Effector memory CD8-positive, alpha-beta T cell (primary cell): ENCODE measurements at regions not wholly inside any gene's neighbourhood (a gene's known extent, or its start where the extent isn't known, plus 50 kb on each side); places are given as distances from the start of the nearest gene placed in this dataset.
"Not testable (repeated sequence)": the region's sequence is repeated elsewhere in the genome, so short reads cannot be mapped to it uniquely, and the experiment has no call there.

Experiments
- ATAC-seq: fragments of 150-1000 bp; cut with Tn5 transposase; replicated peaks from 2 replicates; pipeline ENCODE4 v1.10.0; 2021; ENCODE audit warnings: mild to moderate bottlenecking, moderate library complexity
- DNase-seq, 3 experiments: peaks; one replicate each; pipeline ENCODE4 v3.0.0; 2021
- H3K27ac Mint-ChIP-seq, 2 donors: one replicate each; pipeline ENCODE4 v1.8.0; 2022; ENCODE audit warnings: mild to moderate bottlenecking in 2 of 2, mixed read lengths in 2 of 2, moderate library complexity in 2 of 2
- H3K27me3 Mint-ChIP-seq, 2 donors: one replicate each; pipeline ENCODE4 v1.8.0; 2022; ENCODE audit warnings: mixed read lengths in 2 of 2
- H3K36me3 Mint-ChIP-seq: one replicate; pipeline ENCODE4 v1.8.0; 2022; ENCODE audit warnings: mild to moderate bottlenecking, moderate library complexity, mixed read lengths; ENCODE audit not compliant: insufficient read depth
- H3K4me1 Mint-ChIP-seq, 2 donors: one replicate each; pipeline ENCODE4 v1.8.0; 2022; ENCODE audit warnings: low read depth in 2 of 2, mixed read lengths in 2 of 2
- H3K4me3 Mint-ChIP-seq, 2 donors: one replicate each; pipeline ENCODE4 v1.8.0; 2022; ENCODE audit warnings: mild to moderate bottlenecking in 2 of 2, mixed read lengths in 2 of 2, moderate library complexity in 2 of 2
- H3K9me3 Mint-ChIP-seq, 2 donors: one replicate each; pipeline ENCODE4 v1.8.0; 2022; ENCODE audit warnings: mixed read lengths in 2 of 2

DNA sequence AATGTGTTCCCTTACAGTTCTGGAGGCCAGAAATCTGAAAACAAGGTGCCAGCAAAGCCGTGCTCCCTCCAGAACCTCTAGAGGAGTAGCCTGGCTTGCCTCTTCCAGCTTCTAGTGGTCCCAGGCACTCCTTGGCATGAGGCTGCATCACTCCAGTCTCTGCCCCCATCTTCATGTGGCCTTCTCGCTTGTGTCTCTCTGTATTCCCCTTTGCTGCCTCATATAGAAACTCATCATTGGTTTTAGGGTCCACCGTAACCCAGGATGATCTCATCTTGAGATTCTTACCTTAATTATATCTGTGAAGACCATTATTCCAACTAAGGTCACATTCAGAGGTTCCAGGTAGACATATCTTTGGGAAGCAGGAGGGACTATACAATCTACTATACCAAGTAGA lies 182.4 kb downstream of the SKIDA1 start:
- no peak overlapping the region for H3K4me3 Mint-ChIP-seq
- ATAC-seq, result no peak
- H3K36me3 Mint-ChIP-seq, result no peaks in the 10 kb centered on the region
- no peaks in the 10 kb centered on the region for H3K4me1 Mint-ChIP-seq
- no peak overlapping the region for H3K27ac Mint-ChIP-seq
- peaks cover 27% of the 10 kb centered on the region in 2 donors for H3K27me3 Mint-ChIP-seq
- DNase-seq, result no peak
- no peaks in the 10 kb centered on the region for H3K9me3 Mint-ChIP-seq

DNA sequence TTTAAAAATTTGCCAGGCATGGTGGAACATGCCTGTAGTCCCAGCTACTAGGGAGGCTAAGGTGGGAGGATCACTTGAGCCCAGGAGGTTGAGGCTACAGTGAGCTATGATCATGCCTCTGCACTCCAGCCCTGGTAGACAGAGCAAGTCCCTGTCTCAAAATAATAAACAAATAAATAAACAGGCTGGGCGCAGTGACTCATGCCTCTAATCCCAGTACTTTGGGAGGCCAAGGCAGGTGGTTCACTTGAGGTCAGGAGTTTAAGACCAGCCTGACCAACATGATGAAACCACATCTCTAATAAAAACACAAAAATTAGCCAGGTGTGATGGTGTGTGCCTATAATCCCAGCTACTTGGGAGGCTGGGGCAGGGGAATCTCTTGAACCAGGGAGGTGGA lies 183.0 kb downstream of the SKIDA1 start:
- not testable (repeated sequence) for H3K4me3 Mint-ChIP-seq, H3K36me3 Mint-ChIP-seq, H3K4me1 Mint-ChIP-seq, ATAC-seq, DNase-seq, H3K9me3 Mint-ChIP-seq, H3K27ac Mint-ChIP-seq
- peaks cover 21 to 30% of the 10 kb centered on the region in 2 donors for H3K27me3 Mint-ChIP-seq

DNA sequence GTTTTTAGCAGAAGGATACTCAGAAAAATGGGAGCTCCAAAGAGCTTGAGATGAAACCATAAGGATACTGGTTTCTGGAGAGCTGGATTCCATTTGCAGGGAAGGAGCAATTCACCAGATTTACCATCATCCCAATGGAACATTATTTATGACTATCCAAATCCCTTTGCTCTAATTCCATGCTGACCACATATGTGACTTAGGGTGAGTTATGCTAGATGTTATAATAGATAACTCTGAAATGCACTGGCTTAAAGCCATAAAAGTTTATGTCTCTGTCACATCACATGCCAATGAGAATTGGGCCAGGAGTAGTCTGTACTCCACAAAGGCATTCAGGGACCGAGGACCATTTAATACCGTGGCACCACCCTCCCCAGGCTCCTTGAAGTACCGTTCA lies 185.2 kb downstream of the SKIDA1 start:
- Mint-ChIP-seq H3K27ac (no peak overlapping the region), H3K4me1 (no peaks in the 10 kb centered on the region), H3K36me3 (no peaks in the 10 kb centered on the region), H3K4me3 (no peak overlapping the region), H3K9me3 (peaks cover 0 to 2% of the 10 kb centered on the region in 2 donors), H3K27me3 (peaks cover 15 to 19% of the 10 kb centered on the region in 2 donors)
- ATAC-seq, result no peak
- DNase-seq, result no peak

DNA sequence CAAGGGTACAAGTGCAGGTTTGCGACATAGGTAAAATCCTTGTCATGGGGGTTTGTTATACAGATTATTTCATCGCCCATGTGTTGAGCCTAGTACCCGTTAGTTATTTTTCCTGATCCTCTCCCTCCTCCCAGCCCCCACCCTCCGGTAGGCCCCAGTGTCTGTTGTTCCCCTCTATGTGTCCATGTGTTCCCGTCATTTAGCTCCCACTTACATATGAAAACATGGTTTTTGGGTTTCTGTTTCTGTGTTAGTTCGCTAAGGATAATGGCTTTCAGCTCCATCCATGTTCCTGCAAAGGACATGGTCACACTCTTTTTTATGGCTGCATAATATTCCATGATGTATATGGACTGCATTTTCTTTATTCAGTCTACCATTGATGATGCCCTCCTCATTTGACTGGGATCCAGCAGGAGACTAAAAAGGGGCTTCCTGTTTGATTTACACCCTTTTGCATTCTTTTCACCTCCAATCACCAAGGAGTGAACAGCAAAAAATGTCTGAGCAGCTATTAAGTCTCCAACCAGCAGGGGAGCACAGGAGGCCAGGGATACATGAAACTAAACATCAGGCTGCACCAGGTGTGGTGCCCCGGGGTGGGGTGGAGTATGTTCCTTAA lies 188.2 kb downstream of the SKIDA1 start:
- no peak overlapping the region for H3K27ac Mint-ChIP-seq
- ATAC-seq (no peak), DNase-seq (no peak)
- H3K9me3 Mint-ChIP-seq, result peaks cover 0 to 2% of the 10 kb centered on the region in 2 donors
- H3K27me3 Mint-ChIP-seq, result peaks cover 9 to 15% of the 10 kb centered on the region in 2 donors
- no peaks in the 10 kb centered on the region for H3K4me1 Mint-ChIP-seq
- no peaks in the 10 kb centered on the region for H3K36me3 Mint-ChIP-seq
- H3K4me3 Mint-ChIP-seq, result no peak overlapping the region

DNA sequence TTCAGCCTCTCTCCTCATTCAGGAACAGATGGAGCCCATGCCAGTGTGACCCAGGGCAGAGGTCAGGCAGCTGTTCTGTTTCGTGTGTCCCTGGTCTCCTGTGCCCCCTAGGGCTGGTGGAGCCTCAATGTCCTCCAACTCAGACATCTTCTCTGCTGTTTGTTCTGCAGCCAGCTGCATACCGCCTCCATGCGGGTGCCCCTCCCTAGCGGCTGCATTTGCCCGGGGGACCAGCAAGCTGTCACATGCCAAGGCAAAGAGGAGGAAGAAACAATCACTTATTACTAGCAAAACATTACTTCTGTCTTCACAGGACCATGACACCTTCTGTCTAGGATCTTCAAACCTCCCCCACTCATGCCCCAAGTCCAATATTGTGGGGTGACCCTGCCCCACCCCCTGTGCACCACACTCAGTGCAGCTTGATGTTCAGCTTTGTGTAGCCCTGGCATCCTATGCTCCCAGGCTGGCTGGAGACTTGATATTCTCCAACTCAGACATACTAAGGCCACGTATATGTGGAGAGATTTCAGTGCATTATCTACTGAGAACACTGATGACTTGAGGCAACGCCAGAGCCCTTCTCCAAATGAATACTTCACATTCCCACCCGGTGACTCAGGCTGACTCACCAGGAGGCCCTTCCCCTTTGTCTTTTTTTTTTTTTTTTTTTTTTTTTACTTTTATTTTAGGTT lies 188.9 kb downstream of the SKIDA1 start:
- Mint-ChIP-seq H3K4me1 (no peaks in the 10 kb centered on the region), H3K4me3 (no peak overlapping the region), H3K27me3 (peaks cover 9 to 15% of the 10 kb centered on the region in 2 donors), H3K9me3 (peaks cover 0 to 2% of the 10 kb centered on the region in 2 donors), H3K36me3 (no peaks in the 10 kb centered on the region), H3K27ac (peak overlapping the region in 1 of 2 donors; percentile 2)
- DNase-seq (no peak), ATAC-seq (no peak)

DNA sequence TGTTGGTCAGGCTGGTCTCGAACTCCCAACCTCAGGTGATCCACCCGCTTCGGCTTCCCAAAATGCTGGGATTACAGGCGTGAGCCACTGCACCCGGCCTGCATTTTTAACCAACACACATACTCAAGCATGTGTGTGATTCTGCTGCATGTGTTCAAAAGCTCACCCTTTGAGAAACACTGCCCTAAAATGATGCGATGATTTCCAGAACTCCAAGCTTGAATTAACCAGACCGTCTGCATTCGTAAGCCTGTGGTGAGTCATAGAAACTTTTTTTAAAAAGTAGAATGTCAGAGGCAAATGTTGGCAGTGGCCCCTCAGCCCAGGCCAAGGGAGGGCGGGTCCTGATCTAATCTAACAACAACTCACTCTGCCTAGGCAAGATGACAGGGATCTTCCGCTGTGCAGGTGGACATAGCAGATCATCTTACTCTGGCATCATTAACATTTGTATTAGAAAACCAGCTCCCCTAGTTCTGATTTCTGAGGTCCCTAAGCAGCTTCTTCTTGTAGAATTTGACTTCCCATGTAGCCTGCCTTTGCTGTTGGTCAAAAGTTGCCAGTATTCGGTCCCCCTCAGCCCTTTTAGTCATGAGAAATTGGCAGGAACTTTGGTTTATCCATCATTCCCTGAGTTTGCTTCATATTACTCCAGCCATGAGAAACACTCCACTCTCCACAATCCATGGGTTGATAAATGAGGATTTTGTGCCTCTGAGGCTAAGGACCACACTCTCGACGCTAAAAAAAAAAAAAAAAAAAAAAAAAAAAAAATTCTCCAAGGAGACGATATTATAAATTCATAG lies 190.4 kb downstream of the SKIDA1 start:
- H3K9me3 Mint-ChIP-seq, result peaks cover 0 to 2% of the 10 kb centered on the region in 2 donors
- H3K4me3 Mint-ChIP-seq, result no peak overlapping the region
- DNase-seq, result no peak

DNA sequence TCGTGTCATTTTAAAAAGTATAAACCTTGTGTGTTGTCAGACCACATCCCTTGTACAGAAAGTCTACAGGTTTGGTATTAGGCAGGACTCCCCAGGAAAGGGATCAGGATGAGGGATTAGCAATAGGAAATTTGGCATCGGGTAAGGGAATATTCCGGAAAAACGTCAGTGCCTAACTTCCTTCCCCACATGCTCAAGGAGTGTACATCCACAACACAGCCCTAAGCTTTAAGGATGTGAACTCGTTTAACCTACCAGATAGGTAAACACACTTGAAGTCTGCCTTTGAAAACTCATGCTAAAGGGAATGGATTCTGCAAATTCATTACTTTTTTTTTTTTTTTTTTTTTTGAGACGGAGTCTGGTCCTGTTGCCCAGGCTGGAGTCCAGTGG lies 194.9 kb downstream of the SKIDA1 start:
- no peaks in the 10 kb centered on the region for H3K36me3 Mint-ChIP-seq
- peaks cover 7 to 17% of the 10 kb centered on the region in 2 donors for H3K27me3 Mint-ChIP-seq
- no peak overlapping the region for H3K4me3 Mint-ChIP-seq
- DNase-seq (no peak), ATAC-seq (no peak)
- H3K9me3 Mint-ChIP-seq, result no peaks in the 10 kb centered on the region
- H3K4me1 Mint-ChIP-seq, result no peaks in the 10 kb centered on the region
- H3K27ac Mint-ChIP-seq, result no peak overlapping the region

More for the DNA sequence above, 190.4 kb downstream of the SKIDA1 start:
- ATAC-seq, result no peak
- Mint-ChIP-seq H3K4me1 (no peaks in the 10 kb centered on the region), H3K27me3 (peaks cover under 1 to 5% of the 10 kb centered on the region in 2 donors), H3K36me3 (no peaks in the 10 kb centered on the region), H3K27ac (no peak overlapping the region)

DNA sequence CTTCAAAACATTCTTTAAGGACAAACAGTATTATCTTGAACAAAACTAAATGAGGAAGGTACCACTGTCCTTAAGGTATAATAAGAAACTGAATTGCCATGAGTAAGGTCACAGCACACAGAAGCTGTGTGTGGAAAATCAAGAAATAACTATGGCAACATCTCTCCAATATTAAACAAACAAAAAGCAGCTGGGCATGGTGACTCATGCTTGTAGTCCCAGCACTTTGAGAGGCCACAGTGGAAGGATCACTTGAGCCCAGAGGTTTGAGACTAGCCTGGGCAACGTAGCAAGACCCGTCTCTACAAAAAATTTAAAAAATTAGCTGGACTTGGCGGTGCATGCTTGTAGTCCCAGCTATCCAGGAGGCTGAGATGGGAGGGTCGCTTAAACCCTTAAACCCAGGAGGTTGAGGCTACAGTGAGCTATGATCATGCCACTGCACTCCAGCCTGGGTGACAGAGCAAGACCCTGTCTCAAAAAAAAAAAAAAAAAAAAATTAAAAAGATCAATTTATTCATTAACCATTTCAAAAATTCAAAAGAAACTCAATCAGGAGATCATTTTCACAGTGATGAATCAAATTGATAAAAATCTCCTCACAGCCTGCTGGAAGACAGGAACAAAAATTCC lies 195.4 kb downstream of the SKIDA1 start:
- H3K9me3 Mint-ChIP-seq, result no peaks in the 10 kb centered on the region
- no peak for ATAC-seq
- DNase-seq, result no peak

DNA sequence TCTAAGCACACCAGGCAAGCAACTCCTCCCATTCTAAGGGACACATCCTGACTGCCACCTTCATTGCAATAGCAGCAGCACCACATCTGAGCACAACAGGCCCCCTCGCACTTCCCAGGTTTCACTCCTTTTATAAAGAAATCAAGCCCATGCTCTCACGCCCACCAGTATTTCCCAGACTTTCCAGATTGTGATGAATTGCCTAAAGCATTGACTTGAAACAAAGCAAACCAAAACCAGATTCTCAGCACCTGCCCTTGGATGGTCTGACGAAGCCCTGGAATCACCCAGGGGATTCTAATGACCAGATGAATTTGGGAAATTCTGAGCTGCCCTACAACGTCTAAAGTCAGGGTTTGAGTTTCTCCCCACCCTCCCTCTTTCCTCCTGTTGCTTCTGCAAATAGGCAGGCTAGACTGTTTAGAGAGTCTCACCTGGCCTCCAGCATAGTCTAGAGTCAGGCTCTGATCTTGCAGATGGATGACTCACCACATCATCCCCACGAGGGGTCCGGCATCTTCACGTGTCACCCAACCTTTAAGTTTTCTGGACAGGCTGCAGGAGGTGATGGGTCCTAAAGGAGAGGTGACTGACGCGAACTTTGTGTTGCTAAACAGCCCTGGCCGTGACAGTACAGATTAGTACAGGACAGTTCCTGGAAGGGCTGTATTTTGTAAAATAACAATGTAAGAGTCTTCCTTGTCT lies 198.0 kb downstream of the SKIDA1 start:
- Mint-ChIP-seq H3K4me1 (no peaks in the 10 kb centered on the region), H3K9me3 (no peaks in the 10 kb centered on the region), H3K27me3 (peaks cover 7 to 17% of the 10 kb centered on the region in 2 donors), H3K36me3 (no peaks in the 10 kb centered on the region), H3K27ac (no peak overlapping the region), H3K4me3 (no peak overlapping the region)
- DNase-seq (no peak), ATAC-seq (no peak)

More for the DNA sequence above, 195.4 kb downstream of the SKIDA1 start:
- no peak overlapping the region for H3K4me3 Mint-ChIP-seq
- H3K27ac Mint-ChIP-seq, result no peak overlapping the region
- no peaks in the 10 kb centered on the region for H3K4me1 Mint-ChIP-seq
- no peaks in the 10 kb centered on the region for H3K36me3 Mint-ChIP-seq
- H3K27me3 Mint-ChIP-seq, result peaks cover 7 to 17% of the 10 kb centered on the region in 2 donors

DNA sequence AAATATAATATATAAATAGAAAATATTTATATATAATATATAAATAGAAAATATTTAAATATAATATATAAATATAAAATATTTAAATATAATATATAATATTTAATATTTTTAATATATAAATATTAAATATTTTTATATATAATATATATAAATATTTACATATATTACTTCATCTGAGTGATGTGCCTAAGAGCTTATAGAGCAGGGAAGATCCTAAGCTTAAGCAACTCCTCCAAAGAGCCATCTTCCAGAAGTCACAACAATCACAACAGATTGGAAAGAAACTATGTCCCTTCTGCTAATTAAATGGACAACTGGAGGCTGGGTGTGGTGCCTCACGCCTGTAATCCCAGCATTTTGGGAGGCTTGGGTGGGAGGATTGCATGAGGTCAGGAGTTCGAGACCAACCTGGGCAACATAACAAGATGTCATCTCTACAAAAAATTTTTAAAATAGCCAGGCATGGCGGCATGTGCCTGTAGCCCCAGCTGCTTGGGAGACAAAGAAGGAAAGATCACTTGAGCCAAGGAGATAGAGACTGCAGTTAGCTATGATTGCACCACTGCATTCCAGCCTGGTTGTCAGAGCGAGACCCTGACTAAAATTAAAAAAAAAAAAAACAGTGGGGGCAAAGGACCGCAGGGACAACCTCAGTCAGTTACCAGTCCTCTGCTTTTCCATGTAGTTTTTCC lies 198.7 kb downstream of the SKIDA1 start:
- no peaks in the 10 kb centered on the region for H3K4me1 Mint-ChIP-seq
- no peaks in the 10 kb centered on the region for H3K9me3 Mint-ChIP-seq
- H3K4me3 Mint-ChIP-seq, result no peak overlapping the region
- ATAC-seq (no peak), DNase-seq (no peak)
- H3K27me3 Mint-ChIP-seq, result peaks cover 7 to 17% of the 10 kb centered on the region in 2 donors
- H3K36me3 Mint-ChIP-seq, result no peaks in the 10 kb centered on the region
- no peak overlapping the region for H3K27ac Mint-ChIP-seq

DNA sequence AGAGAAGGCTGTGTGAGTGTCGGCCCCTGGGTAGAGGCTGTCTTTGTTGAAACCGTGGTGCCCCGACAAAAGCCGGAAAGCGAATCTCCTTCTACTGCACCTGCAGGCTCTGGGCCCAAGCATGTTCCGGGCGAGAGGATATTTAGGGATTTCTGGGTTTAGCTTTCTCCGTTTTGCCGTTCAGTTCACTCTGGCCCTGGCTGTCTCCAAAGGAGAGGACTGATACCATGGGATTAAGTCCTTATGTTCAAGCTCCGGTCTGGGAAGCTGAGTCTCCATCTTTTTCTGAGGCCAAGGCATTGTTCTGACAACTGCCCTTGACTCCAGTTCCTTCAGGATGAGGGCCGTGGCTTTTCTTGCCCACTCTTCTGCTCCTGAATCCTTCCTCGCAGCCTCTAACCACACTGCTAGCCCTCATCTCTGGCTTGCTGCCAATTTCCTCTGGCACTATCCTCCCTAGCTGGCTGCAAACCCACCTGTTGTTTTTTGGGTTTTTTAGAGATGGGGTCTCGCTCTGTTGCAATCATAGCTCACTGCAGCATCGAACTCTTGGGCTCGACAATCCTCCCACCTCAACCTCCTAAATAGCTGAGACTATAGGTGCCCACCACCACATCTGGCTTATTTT lies 206.8 kb downstream of the SKIDA1 start:
- Mint-ChIP-seq H3K27me3 (peaks cover 18 to 29% of the 10 kb centered on the region in 2 donors), H3K9me3 (no peaks in the 10 kb centered on the region), H3K27ac (no peak overlapping the region), H3K4me1 (no peaks in the 10 kb centered on the region), H3K36me3 (no peaks in the 10 kb centered on the region), H3K4me3 (no peak overlapping the region)
- DNase-seq (no peak), ATAC-seq (no peak)

DNA sequence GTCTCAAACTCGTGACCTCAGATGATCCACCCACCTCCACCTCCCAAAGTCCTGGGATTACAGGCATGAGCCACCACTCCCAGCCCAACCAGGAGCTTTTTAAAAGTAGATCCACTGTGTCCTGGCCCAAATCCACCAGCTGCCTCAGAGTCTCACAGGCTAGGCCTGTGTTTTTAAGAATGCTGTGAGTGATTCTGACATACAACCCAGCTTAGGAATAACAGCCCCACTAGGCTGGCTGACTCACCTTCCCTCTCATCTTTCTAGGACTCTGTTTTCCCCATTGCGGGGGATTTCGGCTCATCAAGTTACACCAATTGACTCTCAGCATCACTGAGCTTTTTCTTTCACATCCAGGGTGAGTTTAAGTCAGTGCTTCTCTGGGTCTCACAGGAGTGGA lies 207.6 kb downstream of the SKIDA1 start:
- no peak overlapping the region for H3K4me3 Mint-ChIP-seq
- H3K36me3 Mint-ChIP-seq, result no peaks in the 10 kb centered on the region
- no peak overlapping the region for H3K27ac Mint-ChIP-seq
- no peaks in the 10 kb centered on the region for H3K4me1 Mint-ChIP-seq
- DNase-seq, result no peak
- no peaks in the 10 kb centered on the region for H3K9me3 Mint-ChIP-seq
- H3K27me3 Mint-ChIP-seq, result peaks cover 25 to 36% of the 10 kb centered on the region in 2 donors
- no peak for ATAC-seq
